ENCODE measurements at regions not wholly inside any gene's neighbourhood (a gene's known extent, or its start where the extent isn't known, plus 50 kb on each side); places are given as distances from the start of the nearest gene placed in this dataset.

DNA sequence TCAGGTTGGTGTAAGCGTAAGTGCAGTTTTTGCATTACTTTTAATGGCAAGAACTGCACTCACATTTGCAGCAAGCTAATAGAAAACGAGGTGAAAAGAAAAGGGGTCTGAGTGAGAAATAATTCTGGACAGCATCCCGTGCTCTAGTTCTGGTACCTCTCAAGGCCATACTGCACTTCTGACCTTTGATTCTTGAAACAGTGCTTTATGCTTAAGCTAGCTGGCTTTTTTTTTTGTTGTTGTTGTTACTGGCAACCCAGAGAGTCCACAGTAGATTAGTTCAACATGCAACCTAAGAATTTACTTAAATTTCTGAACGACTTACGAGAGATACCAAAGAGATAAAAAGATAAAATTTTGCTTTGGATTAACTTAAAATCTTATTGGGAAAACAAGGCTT lies 75.2 kb upstream of the PRKD1 start:
- H3K36me3 ChIP-seq, result no peaks in the 10 kb centered on the region
- H3K4me1 ChIP-seq, result no peaks in the 10 kb centered on the region
- H3K27ac ChIP-seq, result no peak overlapping the region
- ATAC-seq (no peak), DNase-seq (no peak)
- no peaks in the 10 kb centered on the region for H3K27me3 ChIP-seq
- no peaks in the 10 kb centered on the region for H3K9me3 ChIP-seq
- H3K4me3 ChIP-seq, result no peak overlapping the region
- intact Hi-C loops (cut with DNase I), result loop anchor here (10.0 kb wide), 1 partner anchor 458 kb away; no protein-coding TSS in a partner anchor
- TF ChIP-seq, protein P1, sequence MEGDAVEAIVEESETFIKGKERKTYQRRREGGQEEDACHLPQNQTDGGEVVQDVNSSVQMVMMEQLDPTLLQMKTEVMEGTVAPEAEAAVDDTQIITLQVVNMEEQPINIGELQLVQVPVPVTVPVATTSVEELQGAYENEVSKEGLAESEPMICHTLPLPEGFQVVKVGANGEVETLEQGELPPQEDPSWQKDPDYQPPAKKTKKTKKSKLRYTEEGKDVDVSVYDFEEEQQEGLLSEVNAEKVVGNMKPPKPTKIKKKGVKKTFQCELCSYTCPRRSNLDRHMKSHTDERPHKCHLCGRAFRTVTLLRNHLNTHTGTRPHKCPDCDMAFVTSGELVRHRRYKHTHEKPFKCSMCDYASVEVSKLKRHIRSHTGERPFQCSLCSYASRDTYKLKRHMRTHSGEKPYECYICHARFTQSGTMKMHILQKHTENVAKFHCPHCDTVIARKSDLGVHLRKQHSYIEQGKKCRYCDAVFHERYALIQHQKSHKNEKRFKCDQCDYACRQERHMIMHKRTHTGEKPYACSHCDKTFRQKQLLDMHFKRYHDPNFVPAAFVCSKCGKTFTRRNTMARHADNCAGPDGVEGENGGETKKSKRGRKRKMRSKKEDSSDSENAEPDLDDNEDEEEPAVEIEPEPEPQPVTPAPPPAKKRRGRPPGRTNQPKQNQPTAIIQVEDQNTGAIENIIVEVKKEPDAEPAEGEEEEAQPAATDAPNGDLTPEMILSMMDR (IDR thresholded peaks at IDR 0.05), result no peak

DNA sequence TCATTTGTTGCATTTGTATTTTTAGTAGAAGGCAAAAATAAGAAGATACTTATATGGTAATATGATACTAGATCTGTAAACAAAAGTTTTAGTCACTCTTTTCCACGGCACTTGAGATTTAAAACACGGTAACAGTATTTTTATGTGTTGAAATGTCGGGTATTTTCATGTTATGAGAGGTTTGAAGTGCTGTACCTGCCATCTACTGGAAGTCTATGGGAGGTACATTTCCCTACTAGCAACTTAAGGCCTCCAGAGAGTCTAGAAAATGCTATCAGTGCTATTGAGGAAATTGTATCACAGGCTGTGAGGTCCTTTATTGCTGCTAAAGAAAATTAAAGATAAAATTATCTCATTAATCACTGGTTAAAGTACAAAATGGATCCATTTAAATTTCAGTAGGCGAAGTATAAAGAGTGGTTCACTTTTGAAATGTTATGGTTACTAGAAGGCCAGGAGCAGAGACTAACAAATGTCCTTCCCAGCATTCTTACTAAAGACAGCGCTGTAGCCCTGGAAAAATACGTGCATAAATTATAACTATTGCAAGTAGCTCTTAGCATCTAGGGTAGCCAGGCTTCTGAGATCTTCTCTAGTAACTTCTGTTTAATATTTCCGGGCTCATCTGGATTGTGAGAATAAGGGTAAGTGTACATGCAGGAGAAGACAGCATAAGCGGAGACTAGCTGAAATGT lies 77.6 kb upstream of the PRKD1 start:
- Histone ChIP-seq H3K27ac (no peak overlapping the region), H3K36me3 (no peaks in the 10 kb centered on the region), H3K4me1 (no peaks in the 10 kb centered on the region), H3K4me3 (no peak overlapping the region), H3K9me3 (no peaks in the 10 kb centered on the region), H3K27me3 (no peaks in the 10 kb centered on the region)
- DNase-seq (no peak), ATAC-seq (peak; percentile 82)
- TF ChIP-seq, protein P1 (IDR thresholded peaks at IDR 0.05), result peak; percentile 74
- intact Hi-C loops (cut with DNase I), result loop anchor here (10.0 kb wide), 1 partner anchor 460 kb away; no protein-coding TSS in a partner anchor

DNA sequence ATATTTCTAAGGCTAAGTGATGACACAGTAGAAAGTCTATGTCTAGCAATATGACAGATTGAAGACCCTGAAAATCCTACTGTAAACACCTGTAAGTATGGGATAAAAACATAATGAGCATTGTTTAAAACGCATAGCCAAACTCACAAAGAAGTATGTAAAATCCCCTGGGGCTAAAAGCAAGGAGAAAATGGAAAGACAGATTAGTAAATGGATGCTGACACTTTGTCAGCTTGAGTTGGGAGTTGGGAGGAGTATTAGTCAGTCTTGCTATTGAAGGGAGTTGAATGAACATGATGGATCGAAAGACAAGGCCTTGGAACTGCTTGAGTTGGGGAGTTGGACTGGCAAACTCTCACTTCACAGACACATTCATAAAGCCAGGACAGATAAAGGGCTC lies 79.0 kb upstream of the PRKD1 start:
- TF ChIP-seq, protein P1 (IDR thresholded peaks at IDR 0.05), result no peak
- no peaks in the 10 kb centered on the region for H3K27me3 ChIP-seq
- no peak for DNase-seq
- H3K9me3 ChIP-seq, result no peaks in the 10 kb centered on the region
- no peak for ATAC-seq
- intact Hi-C loops (cut with DNase I), result loop anchor here (10.0 kb wide), 1 partner anchor 462 kb away; no protein-coding TSS in a partner anchor
- H3K27ac ChIP-seq, result no peak overlapping the region
- H3K4me1 ChIP-seq, result no peaks in the 10 kb centered on the region
- no peaks in the 10 kb centered on the region for H3K36me3 ChIP-seq
- no peak overlapping the region for H3K4me3 ChIP-seq

DNA sequence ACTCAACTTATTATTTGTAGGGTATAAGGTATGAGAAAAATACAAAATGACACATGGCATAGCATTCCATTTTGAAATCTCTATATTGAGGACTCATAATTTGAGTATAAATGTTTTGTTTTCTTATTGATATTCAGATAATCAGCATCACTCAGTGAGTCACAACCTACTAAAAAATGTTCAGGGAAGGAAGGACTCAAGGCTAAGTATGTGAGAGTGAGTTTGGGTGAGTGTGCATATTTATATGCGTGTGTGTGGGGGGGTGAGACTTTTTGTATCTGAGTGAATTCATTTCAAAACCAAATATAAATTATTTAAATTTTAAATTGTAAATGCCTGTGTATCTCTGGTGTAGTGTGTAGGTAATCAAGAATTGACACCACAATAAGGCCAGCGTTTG lies 87.8 kb upstream of the PRKD1 start:
- H3K9me3 ChIP-seq, result no peaks in the 10 kb centered on the region
- TF ChIP-seq, protein P1 (IDR thresholded peaks at IDR 0.05), result no peak
- H3K27me3 ChIP-seq, result no peaks in the 10 kb centered on the region
- H3K4me3 ChIP-seq, result no peak overlapping the region
- intact Hi-C loops (cut with DNase I), result no loop called here
- no peaks in the 10 kb centered on the region for H3K4me1 ChIP-seq
- DNase-seq, result no peak
- no peak overlapping the region for H3K27ac ChIP-seq
- no peak for ATAC-seq
- H3K36me3 ChIP-seq, result no peaks in the 10 kb centered on the region

DNA sequence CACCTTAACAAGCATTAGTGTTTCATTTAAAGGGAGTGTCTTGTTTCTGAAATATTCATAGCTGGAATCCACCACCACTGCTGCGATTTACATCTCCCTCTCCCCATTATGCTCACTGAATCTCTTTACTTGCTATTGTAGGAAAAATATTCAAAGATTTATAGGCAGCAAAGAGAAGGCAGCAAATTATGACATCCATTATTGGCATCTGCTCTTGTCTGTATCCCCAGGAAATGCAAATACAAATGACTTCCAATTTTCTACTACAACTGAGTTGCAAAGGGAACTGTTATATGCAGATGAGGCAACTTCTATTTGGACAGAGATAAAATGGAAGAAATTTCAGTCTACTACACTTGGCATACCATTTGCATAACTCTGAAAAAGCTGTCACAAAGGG lies 88.4 kb upstream of the PRKD1 start:
- Histone ChIP-seq H3K27me3 (no peaks in the 10 kb centered on the region), H3K4me1 (no peaks in the 10 kb centered on the region), H3K36me3 (no peaks in the 10 kb centered on the region), H3K27ac (no peak overlapping the region), H3K4me3 (no peak overlapping the region), H3K9me3 (no peaks in the 10 kb centered on the region)
- no peak for DNase-seq
- intact Hi-C loops (cut with DNase I), result no loop called here
- ATAC-seq, result no peak
- TF ChIP-seq, protein P1 (IDR thresholded peaks at IDR 0.05), result no peak
